ENCODE measurements at regions not wholly inside any gene's neighbourhood (a gene's known extent, or its start where the extent isn't known, plus 50 kb on each side); places are given as distances from the start of the nearest gene placed in this dataset.
"Not testable (repeated sequence)": the region's sequence is repeated elsewhere in the genome, so short reads cannot be mapped to it uniquely, and the experiment has no call there.

DNA sequence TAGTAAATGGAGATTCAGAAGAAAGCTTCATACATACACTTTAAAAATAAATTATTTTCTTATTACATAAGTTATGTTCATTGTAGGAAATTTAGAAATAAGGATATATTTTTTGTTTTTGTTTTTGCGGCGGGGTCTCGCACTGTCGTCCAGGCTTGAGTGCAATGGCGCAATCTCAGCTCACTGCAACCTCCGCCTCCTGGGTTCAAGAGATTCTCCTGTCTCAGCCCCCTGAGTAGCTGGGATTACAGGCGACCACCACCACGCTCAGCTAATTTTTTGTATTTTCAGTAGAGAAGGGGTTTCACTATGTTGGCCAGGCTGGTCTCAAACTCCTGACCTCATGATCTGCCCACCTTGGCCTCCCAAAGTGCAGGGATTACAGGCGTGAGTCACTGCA is 71.7 kb upstream of the TSC22D2 start:
- H3K9me3 ChIP-seq (ENCODE audit: control insufficient read depth, insufficient read depth, low read length); H3K36me3 ChIP-seq (ENCODE audit: insufficient read depth, low read length); H3K9ac ChIP-seq (ENCODE audit: low read depth, low read length): not testable (repeated sequence)
- peaks cover 16% of the 10 kb centered on the region for H3K4me1 ChIP-seq (ENCODE audit: insufficient read depth, low read length)

- H3K9me3 ChIP-seq (ENCODE audit: control insufficient read depth, insufficient read depth, low read length): no peaks in the 10 kb centered on the region
- peaks cover 16% of the 10 kb centered on the region for H3K4me1 ChIP-seq (ENCODE audit: insufficient read depth, low read length)
- H3K36me3 ChIP-seq (ENCODE audit: insufficient read depth, low read length): no peaks in the 10 kb centered on the region
- H3K9ac ChIP-seq (ENCODE audit: low read depth, low read length): no peak overlapping the region
Measured at GRCh38 chr3:150335631-150336030, 72.5 kb upstream of the TSC22D2 start.

DNA sequence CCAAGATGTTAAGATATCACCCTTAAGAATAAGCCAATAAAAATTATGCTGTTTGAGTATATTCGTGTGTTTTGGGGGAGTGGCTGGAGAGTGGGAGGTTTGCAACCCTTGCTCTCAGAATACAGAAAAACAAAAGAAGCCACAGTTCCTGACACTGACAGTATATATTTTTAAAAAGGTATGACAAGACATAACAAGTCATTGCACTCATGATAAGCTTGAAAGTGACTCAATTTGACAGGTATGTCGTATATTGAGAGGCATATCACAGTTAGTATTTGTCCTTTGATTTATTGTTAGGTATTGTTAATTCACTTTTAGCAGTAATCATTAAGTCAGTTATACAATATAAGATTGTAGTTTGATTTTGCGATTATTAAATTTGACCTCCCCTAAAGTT is 73.1 kb upstream of the TSC22D2 start:
- Histone ChIP-seq H3K4me1 (ENCODE audit: insufficient read depth, low read length) (peaks cover 16% of the 10 kb centered on the region), H3K9me3 (ENCODE audit: control insufficient read depth, insufficient read depth, low read length) (no peaks in the 10 kb centered on the region), H3K9ac (ENCODE audit: low read depth, low read length) (no peak overlapping the region), H3K36me3 (ENCODE audit: insufficient read depth, low read length) (no peaks in the 10 kb centered on the region)

DNA sequence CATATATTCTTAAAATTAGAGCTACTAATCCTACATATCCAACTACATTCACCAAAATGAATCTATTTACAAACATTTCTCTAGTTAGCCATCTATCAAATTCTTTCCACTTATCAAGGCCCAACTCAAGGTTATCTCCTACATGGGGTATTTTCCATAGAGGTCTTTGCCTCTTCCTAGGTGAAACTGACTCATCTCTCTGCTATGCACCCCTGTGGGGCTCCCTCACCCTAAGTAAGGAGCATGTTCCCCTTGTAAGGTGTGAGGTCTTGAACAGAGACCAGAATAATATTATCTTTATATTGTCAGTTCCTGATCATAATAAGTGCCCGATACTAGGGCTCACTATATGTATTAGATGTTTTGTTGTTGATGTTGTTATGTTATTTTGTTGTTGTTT is 74.6 kb upstream of the TSC22D2 start:
- Histone ChIP-seq H3K9ac (ENCODE audit: low read depth, low read length) (no peak overlapping the region), H3K9me3 (ENCODE audit: control insufficient read depth, insufficient read depth, low read length) (no peaks in the 10 kb centered on the region), H3K36me3 (ENCODE audit: insufficient read depth, low read length) (no peaks in the 10 kb centered on the region), H3K4me1 (ENCODE audit: insufficient read depth, low read length) (peaks cover 16% of the 10 kb centered on the region)

- Histone ChIP-seq H3K9me3 (ENCODE audit: control insufficient read depth, insufficient read depth, low read length) (no peaks in the 10 kb centered on the region), H3K4me1 (ENCODE audit: insufficient read depth, low read length) (peaks cover 20% of the 10 kb centered on the region), H3K9ac (ENCODE audit: low read depth, low read length) (no peak overlapping the region), H3K36me3 (ENCODE audit: insufficient read depth, low read length) (no peaks in the 10 kb centered on the region)
Measured at GRCh38 chr3:150331978-150332568, 76.0 kb upstream of the TSC22D2 start.

GRCh38 chr3:150330872-150331271 is 77.2 kb upstream of the TSC22D2 start:
- Histone ChIP-seq H3K36me3 (ENCODE audit: insufficient read depth, low read length) (no peaks in the 10 kb centered on the region), H3K9ac (ENCODE audit: low read depth, low read length) (no peak overlapping the region), H3K4me1 (ENCODE audit: insufficient read depth, low read length) (peaks cover 18% of the 10 kb centered on the region), H3K9me3 (ENCODE audit: control insufficient read depth, insufficient read depth, low read length) (no peaks in the 10 kb centered on the region)

GRCh38 chr3:150330174-150330573 is 77.9 kb upstream of the TSC22D2 start:
- Histone ChIP-seq H3K9me3 (ENCODE audit: control insufficient read depth, insufficient read depth, low read length) (no peaks in the 10 kb centered on the region), H3K4me1 (ENCODE audit: insufficient read depth, low read length) (peaks cover 13% of the 10 kb centered on the region), H3K36me3 (ENCODE audit: insufficient read depth, low read length) (no peaks in the 10 kb centered on the region)

DNA sequence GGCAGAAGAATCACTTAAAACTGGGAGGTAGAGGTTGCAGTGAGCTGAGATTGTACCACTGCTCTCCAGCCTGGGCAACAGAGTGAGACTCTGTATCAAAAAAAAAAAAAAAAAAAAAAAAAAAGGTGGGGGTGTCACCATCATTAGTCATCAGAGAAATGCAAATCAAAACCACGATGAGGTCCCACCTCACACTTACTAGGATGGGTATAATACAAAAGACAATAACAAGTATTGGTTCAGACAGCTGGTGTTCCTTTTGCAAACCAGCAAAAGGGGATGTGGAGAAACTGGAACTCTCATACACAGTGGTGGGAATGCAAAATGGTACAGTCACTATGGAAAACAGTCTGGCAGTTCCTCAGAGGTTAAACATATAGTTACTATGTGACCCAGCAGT is 78.7 kb upstream of the TSC22D2 start:
- H3K9me3 ChIP-seq (ENCODE audit: control insufficient read depth, insufficient read depth, low read length): no peaks in the 10 kb centered on the region
- peaks cover 9% of the 10 kb centered on the region for H3K4me1 ChIP-seq (ENCODE audit: insufficient read depth, low read length)
- H3K9ac ChIP-seq (ENCODE audit: low read depth, low read length): no peak overlapping the region
- no peaks in the 10 kb centered on the region for H3K36me3 ChIP-seq (ENCODE audit: insufficient read depth, low read length)

More at GRCh38 chr3:150330174-150330573, 77.9 kb upstream of the TSC22D2 start:
- H3K9ac ChIP-seq (ENCODE audit: low read depth, low read length): no peak overlapping the region

DNA sequence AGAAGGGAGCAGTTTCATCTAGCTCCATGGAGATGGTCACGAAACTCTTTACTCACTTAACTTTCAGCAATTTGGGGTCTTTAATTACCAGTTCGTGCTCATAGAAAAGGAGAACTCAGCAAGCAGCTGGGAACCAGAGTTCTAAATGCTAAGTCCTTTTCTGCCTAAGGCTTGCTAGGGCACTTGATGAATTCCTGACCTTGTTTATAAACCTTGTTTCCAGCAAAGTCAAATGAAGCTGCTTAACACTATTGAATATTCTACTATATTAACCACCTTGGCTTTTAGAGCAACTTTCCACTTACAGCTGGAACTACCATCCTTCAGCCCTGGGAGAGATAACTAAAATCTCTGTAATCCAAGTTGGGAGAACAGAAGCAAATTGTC is 79.5 kb upstream of the TSC22D2 start:
- Histone ChIP-seq H3K4me1 (ENCODE audit: insufficient read depth, low read length) (peaks cover 8% of the 10 kb centered on the region), H3K9ac (ENCODE audit: low read depth, low read length) (no peak overlapping the region), H3K9me3 (ENCODE audit: control insufficient read depth, insufficient read depth, low read length) (no peaks in the 10 kb centered on the region), H3K36me3 (ENCODE audit: insufficient read depth, low read length) (no peaks in the 10 kb centered on the region)

DNA sequence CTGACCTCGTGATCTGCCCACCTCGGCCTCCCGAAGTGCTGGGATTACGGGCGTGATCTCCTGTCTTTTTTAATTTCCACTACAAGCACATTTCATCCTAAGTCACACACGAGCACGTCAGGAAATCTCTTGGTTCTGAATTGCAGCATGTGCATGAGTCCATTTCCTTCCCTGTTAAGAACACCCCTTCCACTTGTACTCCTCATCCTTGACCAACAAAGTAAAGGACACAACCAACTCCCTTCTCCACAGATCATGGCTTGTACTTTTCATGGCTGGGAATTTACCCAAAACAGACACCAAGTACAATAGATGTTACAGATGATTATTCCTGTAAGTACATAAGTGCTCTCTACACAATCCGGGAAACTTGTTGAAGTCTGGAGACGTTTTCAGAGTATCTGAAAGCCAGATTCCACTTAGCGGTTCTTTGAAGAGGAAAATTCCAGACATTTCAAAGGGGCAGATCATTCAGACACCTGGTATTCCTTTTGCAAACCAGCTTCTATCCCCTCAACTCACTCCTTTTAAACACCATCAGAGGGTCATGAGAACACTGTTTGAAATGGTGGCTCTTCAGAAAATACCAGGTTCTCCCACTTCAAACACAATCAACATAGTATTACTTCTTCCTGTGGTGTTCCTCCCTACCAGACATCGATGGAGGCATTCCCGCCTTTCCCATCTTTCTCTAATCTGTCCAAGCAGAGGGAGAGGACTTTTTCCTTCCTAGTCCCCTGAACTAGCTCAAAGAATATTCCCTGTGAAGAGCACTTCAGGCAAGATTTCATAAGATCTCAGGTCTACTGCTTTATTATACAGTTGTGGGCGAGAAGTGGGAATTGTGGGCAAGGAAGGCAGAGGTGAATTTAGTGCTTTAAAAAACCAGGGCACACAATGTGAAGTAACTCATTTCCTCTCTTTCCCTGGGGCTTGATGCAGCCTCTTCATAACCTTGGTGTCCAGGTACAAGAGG is 80.1 kb upstream of the TSC22D2 start:
- Histone ChIP-seq H3K9me3 (ENCODE audit: control insufficient read depth, insufficient read depth, low read length) (no peaks in the 10 kb centered on the region), H3K4me1 (ENCODE audit: insufficient read depth, low read length) (peaks cover 4% of the 10 kb centered on the region; the same call in 1 of the 2 replicates), H3K36me3 (ENCODE audit: insufficient read depth, low read length) (no peaks in the 10 kb centered on the region), H3K9ac (ENCODE audit: low read depth, low read length) (no peak overlapping the region)

DNA sequence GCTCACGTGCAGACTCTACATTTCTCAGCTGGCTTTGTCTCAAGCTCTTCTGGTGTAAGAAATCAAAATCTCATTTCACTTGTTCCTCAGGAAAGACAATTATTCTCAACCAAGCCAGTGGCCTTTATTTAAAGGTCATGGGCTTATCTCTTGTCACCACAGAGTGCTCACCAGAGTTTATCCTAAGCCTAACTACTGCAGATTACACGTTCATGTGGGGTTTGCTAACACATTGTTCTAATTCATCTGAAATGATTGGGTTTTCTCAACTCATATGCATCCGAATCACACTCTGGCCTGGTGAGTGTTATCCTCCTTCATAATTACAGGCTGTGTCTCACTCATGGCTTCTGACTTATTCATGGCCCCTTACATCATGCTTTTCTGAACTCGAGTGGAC is 83.3 kb upstream of the TSC22D2 start:
- peaks cover 4% of the 10 kb centered on the region; the same call in 1 of the 2 replicates for H3K4me1 ChIP-seq (ENCODE audit: insufficient read depth, low read length)
- H3K36me3 ChIP-seq (ENCODE audit: insufficient read depth, low read length): no peaks in the 10 kb centered on the region
- no peaks in the 10 kb centered on the region for H3K9me3 ChIP-seq (ENCODE audit: control insufficient read depth, insufficient read depth, low read length)
- H3K9ac ChIP-seq (ENCODE audit: low read depth, low read length): no peak overlapping the region

DNA sequence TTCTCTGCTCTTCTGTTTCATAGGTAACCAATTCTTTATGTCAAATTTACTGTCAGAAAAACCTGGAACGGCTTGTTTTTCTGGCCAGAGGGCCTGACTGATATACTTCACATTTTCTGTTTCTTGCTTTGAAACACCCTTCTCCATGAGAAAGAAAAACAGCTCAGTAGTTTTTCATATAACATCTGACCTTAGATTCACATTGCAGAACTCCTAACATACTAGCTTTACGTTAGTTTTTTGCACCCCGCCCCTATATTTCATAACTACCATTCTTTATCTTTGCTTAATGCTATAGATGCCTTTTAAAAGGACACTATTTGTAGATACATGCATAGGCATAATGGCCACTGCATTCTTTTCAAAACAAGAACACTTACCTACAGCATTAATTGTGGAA is 83.9 kb upstream of the TSC22D2 start:
- no peak overlapping the region for H3K9ac ChIP-seq (ENCODE audit: low read depth, low read length)
- no peaks in the 10 kb centered on the region for H3K36me3 ChIP-seq (ENCODE audit: insufficient read depth, low read length)
- peaks cover 4% of the 10 kb centered on the region; the same call in 1 of the 2 replicates for H3K4me1 ChIP-seq (ENCODE audit: insufficient read depth, low read length)
- no peaks in the 10 kb centered on the region for H3K9me3 ChIP-seq (ENCODE audit: control insufficient read depth, insufficient read depth, low read length)

DNA sequence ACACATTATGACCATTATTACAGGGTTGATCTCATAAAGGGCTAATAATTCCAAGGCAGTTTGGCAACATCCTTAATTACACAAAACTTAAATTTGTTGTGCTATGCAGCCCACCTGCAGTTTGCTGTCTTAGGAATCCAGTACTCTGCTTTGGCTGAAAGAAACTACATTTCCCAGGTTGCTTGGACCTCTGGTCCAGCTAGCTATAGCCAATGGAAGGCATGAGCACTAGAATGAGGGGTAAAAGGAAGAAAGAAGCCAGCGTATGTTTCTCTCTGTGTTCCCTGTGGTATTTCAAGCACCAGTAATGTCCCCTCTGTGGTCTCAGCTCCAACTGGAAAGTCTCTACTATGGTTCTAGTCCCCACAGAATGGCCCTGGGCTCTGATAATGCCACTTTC is 84.3 kb upstream of the TSC22D2 start:
- no peak overlapping the region for H3K9ac ChIP-seq (ENCODE audit: low read depth, low read length)
- H3K9me3 ChIP-seq (ENCODE audit: control insufficient read depth, insufficient read depth, low read length): no peaks in the 10 kb centered on the region
- H3K36me3 ChIP-seq (ENCODE audit: insufficient read depth, low read length): no peaks in the 10 kb centered on the region
- peaks cover 4% of the 10 kb centered on the region; the same call in 1 of the 2 replicates for H3K4me1 ChIP-seq (ENCODE audit: insufficient read depth, low read length)

DNA sequence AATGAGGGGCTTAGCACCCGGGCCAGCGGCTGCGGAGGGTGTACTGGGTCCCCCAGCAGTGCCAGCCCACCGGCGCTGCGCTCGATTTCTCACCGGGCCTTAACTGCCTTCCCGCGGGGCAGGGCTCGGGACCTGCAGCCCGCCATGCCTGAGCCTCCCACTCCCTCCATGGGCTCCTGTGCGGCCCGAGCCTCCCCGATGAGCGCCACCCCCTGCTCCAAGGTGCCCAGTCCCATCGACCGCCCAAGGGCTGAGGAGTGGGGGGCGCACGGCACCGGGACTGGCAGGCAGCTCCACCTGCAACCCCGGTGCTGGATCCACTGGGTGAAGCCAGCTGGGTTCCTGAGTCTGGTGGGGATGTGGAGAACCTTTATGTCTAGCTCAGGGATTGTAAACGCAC is 85.0 kb upstream of the TSC22D2 start:
- H3K9me3 ChIP-seq (ENCODE audit: control insufficient read depth, insufficient read depth, low read length); H3K36me3 ChIP-seq (ENCODE audit: insufficient read depth, low read length); H3K9ac ChIP-seq (ENCODE audit: low read depth, low read length); H3K4me1 ChIP-seq (ENCODE audit: insufficient read depth, low read length): not testable (repeated sequence)

DNA sequence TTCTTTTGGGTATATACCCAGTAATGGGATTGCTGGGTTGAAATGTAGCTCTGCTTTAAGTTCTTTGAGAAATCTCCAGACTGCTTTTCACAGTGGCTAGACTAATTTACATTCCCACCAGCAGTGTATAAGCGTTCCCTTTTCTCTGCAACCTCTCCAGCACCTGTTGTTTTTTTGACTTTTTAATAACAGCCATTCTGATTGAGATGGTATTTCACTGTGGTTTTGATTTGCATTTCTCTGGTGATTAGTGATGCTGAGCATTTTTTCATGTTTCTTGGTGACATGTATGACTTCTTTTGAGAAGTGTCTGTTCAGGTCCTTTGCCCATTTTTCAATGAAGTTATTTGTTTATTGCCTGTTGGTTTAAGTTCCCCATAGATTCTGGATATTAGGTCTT is 87.1 kb upstream of the TSC22D2 start:
- H3K9ac ChIP-seq (ENCODE audit: low read depth, low read length); H3K4me1 ChIP-seq (ENCODE audit: insufficient read depth, low read length); H3K9me3 ChIP-seq (ENCODE audit: control insufficient read depth, insufficient read depth, low read length); H3K36me3 ChIP-seq (ENCODE audit: insufficient read depth, low read length): not testable (repeated sequence)

Measured in ES-I3 (cell line).